ENCODE measurements at regions not wholly inside any gene's neighbourhood (a gene's known extent, or its start where the extent isn't known, plus 50 kb on each side); places are given as distances from the start of the nearest gene placed in this dataset.
"Not testable (repeated sequence)": the region's sequence is repeated elsewhere in the genome, so short reads cannot be mapped to it uniquely, and the experiment has no call there.

- ChIA-PET POLR2A (no interaction called here), CTCF (no interaction called here)
- TF ChIP-seq, protein P1, sequence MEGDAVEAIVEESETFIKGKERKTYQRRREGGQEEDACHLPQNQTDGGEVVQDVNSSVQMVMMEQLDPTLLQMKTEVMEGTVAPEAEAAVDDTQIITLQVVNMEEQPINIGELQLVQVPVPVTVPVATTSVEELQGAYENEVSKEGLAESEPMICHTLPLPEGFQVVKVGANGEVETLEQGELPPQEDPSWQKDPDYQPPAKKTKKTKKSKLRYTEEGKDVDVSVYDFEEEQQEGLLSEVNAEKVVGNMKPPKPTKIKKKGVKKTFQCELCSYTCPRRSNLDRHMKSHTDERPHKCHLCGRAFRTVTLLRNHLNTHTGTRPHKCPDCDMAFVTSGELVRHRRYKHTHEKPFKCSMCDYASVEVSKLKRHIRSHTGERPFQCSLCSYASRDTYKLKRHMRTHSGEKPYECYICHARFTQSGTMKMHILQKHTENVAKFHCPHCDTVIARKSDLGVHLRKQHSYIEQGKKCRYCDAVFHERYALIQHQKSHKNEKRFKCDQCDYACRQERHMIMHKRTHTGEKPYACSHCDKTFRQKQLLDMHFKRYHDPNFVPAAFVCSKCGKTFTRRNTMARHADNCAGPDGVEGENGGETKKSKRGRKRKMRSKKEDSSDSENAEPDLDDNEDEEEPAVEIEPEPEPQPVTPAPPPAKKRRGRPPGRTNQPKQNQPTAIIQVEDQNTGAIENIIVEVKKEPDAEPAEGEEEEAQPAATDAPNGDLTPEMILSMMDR (IDR thresholded peaks at IDR 0.05; ENCODE audit: insufficient read depth, low read length, missing control alignments) = no peak
- no peak overlapping the region for H3K4me3 ChIP-seq (ENCODE audit: low read depth, low read length)
- no peak for DNase-seq (ENCODE audit: low read depth, low spot score)
Measured at GRCh38 chr9:104304925-104305324, 199.1 kb upstream of the OR13F1 start.

DNA sequence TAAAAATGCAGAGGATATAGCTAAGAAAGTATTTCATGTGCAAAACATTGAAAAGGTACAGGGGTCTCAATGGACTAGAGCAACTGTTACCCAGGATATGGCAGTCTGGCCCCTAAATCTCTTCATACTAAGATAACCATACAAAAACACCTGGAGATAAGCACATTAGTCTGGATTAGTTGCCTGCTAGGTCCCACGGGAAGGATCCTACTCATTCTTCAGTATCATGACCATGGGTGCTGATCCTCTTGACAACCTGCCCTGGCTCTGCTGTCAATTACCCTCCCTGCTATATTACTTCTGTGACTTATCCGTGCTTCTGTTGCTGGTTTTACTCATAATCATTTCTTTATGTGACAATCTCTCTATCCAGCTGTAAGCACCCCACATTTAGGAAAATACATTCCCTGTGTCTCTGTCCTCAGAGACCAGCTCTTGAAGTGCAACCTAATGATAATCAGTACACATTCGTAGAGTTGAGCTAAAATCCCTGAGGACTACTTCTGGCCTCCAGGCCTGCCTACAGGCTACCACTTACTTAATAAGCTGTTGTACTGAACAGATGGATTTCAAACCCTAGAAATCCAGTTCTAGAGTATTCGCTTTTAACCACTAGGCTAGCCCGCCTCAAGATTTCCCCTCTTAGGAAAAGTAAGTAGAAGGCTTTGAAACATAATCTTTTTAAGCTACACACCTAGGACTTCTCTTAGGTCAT, 190.5 kb upstream of the OR13F1 start:
- no peak overlapping the region for H3K4me3 ChIP-seq (ENCODE audit: low read depth, low read length)
- ChIA-PET CTCF (interaction anchor here (1.2 kb wide), 1 partner anchor 10 kb away, joined by 3 read pairs; no protein-coding TSS in a partner anchor), POLR2A (no interaction called here)
- TF ChIP-seq, protein P1 (IDR thresholded peaks at IDR 0.05; ENCODE audit: insufficient read depth, low read length, missing control alignments) = no peak
- no peak for DNase-seq (ENCODE audit: low read depth, low spot score)

DNA sequence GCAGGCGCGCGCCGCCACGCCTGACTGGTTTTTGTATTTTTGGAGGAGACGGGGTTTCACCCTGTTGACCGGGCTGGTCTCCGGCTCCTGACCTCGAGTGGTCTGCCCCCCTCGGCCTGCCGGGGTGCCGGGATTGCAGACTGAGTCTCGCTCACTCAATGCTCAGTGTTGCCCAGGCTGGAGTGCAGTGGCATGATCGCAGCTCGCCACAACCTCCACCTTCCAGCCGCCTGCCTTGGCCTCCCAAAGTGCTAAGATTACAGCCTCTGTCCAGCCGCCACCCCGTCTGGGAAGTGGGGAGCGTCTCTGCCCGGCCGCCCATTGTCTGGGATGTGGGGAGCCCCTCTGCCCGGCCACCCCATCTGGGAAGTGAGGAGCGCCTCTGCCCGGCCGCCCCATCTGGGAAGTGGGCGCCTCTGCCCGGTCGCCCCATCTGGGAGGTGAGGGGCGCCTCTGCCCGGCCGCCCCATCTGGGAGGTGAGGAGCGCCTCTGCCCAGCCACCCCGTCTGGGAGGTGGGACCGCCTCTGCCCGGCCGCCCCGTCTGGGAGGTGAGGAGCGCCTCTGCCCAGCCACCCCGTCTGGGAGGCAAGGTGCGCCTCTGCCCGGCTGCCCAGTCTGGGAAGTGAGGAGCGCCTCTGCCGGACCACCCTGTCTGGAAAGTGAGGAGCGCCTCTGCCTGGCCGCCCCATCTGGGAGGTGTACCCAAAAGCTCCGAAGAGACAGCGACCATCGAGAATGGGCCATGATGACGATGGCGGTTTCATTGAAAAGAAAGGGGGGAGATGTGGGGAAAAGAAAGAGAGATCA, 187.7 kb upstream of the OR13F1 start:
- CTCF ChIA-PET; DNase-seq (ENCODE audit: low read depth, low spot score); POLR2A ChIA-PET: not testable (repeated sequence)

DNA sequence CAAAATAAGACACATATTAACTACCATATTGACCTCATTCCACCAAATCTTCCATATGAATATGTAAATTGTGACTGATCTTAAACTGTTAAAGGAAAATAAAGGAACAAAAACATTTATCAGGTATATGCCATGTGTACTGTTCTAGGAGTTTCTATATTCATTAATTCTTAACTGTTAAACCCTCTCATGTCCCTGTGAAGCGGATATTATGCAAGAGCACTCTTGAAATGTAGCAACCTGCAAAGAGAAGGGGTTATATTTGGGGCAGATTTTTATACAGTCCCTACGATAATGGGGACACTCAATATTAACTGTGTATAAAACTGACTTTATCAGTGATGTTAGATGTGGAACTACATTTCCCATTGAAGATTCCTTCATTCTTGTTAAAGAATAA, 184.9 kb upstream of the OR13F1 start:
- ChIA-PET POLR2A (no interaction called here), CTCF (no interaction called here)
- no peak for DNase-seq (ENCODE audit: low read depth, low spot score)
- TF ChIP-seq, protein P1 (IDR thresholded peaks at IDR 0.05; ENCODE audit: insufficient read depth, low read length, missing control alignments) = no peak
- no peak overlapping the region for H3K4me3 ChIP-seq (ENCODE audit: low read depth, low read length)

More for the DNA sequence above, 187.7 kb upstream of the OR13F1 start:
- not testable (repeated sequence) for H3K4me3 ChIP-seq (ENCODE audit: low read depth, low read length)

- H3K4me3 ChIP-seq (ENCODE audit: low read depth, low read length) = no peak overlapping the region
- DNase-seq (ENCODE audit: low read depth, low spot score) = no peak
- ChIA-PET POLR2A (no interaction called here), CTCF (no interaction called here)
- TF ChIP-seq, protein P1 (IDR thresholded peaks at IDR 0.05; ENCODE audit: insufficient read depth, low read length, missing control alignments) = no peak
Measured at GRCh38 chr9:104319685-104320084, 184.4 kb upstream of the OR13F1 start.

DNA sequence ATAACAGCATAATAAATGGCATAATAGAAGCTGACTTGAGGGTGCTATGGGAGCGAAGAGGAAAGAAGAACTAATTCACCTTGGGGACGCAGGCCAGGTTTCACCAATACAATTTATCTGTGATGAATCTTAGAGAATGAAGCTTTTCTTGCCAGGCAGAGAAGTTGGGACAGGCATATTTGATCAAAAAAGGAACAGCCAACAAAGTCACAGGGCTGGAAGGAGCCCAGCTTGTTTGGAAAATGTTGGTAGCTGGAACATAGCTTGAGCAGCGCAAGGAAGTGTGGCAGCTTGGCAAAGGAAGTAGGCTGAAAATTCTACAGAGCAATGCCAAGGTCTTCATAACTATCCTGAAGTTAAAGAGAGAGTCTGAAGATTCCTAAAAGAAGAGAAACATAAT, 181.5 kb upstream of the OR13F1 start:
- POLR2A ChIA-PET = no interaction called here
- DNase-seq (ENCODE audit: low read depth, low spot score) = no peak
- TF ChIP-seq, protein P1 (IDR thresholded peaks at IDR 0.05; ENCODE audit: insufficient read depth, low read length, missing control alignments) = no peak
- CTCF ChIA-PET = no interaction called here
- no peak overlapping the region for H3K4me3 ChIP-seq (ENCODE audit: low read depth, low read length)

DNA sequence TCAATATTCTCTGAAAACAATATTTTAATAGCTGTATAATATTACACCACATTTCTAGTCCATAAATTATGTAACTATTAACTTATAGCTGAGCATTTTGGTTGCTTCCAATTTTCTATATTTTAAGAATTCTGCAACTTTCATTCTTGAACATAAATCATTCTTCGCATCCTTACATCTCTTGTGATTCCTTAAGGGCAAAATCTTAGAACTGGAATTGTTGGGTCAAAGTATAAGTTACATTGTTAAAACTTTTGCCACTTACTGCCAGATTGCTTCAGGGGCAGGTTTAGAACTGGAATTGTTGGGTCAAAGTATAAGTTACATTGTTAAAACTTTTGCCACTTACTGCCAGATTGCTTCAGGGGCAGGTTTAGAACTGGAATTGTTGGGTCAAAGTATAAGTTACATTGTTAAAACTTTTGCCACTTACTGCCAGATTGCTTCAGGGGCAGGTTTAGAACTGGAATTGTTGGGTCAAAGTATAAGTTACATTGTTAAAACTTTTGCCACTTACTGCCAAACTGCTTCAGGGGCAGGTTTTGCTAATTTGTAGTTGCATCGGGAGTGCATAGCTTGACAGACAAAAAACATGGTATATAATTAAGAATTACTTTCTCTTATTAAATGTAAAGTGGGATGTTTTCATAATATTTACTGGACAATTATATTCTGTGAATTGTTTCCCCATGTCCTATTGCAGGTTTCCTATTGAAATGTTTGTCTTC, 179.9 kb upstream of the OR13F1 start:
- POLR2A ChIA-PET; H3K4me3 ChIP-seq (ENCODE audit: low read depth, low read length); DNase-seq (ENCODE audit: low read depth, low spot score): not testable (repeated sequence)
- CTCF ChIA-PET = interaction anchor here (1.0 kb wide), 1 partner anchor 11 kb away, joined by 3 read pairs; no protein-coding TSS in a partner anchor
